GM18505 (cell line): ENCODE measurements at regions not wholly inside any gene's neighbourhood (a gene's known extent, or its start where the extent isn't known, plus 50 kb on each side); places are given as distances from the start of the nearest gene placed in this dataset.

ENCODE experiments used
- ATAC-seq: cut with Tn5 transposase; IDR thresholded peaks from one replicate; pipeline ENCODE4 v1.9.1; 2021; ENCODE audit not compliant: unreplicated experiment
- POLR2A ChIP-seq: IDR thresholded peaks from 4 replicates; pipeline ENCODE4 v1.6.1; 2011; ENCODE audit warnings: borderline replicate concordance; ENCODE audit not compliant: insufficient read depth, insufficient read length; ENCODE audit errors: extremely low read depth

DNA sequence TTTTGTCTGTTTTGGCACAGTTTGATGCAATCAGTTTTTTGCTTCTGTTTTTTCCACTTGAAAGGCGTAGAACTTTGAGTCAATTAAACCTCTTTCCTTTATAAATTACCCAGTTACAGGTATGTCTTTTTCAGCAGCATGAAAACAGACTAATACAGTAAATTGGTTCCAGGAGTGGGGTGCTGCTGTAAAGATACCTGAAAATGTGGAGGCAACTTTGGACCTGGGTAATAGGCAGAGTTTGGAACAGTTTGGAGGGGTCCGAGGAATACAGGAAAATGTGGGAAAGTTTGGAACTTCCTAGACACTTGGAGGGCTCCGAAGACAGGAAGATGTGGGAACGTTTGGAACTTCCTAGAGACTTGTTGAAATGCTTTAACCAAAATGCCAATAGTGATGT is 2022.2 kb downstream of the MAT2B start:
- no peak for ATAC-seq
- TF ChIP-seq POLR2A, result no peak

DNA sequence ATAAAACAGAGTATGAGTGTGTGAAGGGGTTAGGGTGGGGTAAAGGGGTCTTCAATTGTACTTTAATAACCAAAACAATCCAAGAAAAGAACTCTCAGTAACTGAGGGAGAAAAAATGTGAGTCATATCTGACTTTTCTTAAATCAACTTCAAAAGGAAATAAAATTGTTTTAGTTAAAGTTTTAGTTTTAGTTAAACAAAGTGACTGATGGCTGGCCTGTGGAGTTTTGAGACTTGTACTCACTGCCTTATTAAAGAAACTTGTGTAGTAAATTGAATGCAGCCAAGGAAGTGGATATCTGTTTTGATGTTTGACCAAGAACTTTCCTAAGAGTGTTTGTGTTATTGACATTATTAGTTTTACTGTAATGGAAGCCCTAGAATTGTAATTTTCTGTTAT is 2032.6 kb downstream of the MAT2B start:
- TF ChIP-seq POLR2A, result no peak
- ATAC-seq, result no peak

- TF ChIP-seq POLR2A, result no peak
- no peak for ATAC-seq
Measured at GRCh38 chr5:165559645-165560044, 2054.2 kb downstream of the MAT2B start.

DNA sequence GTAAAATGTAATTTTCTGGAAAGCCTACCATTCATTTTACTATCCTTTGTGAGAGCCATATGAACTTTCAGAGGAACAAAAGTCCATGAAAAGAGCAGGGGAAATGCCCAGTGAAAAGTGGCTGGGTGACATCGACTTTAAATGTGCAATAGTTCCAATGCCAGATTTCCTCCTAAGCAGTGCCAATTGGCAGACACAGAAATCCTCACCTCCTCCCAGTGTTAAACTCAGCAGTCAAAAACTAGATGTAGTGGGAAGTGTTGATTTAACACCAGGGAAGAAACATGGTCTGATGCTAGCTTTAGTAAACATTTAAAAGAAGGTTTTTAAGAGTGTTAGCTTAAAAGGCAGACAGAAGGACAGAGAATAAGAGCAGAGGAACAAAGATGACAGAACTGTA is 2055.2 kb downstream of the MAT2B start:
- ATAC-seq, result no peak
- no peak for TF ChIP-seq POLR2A

DNA sequence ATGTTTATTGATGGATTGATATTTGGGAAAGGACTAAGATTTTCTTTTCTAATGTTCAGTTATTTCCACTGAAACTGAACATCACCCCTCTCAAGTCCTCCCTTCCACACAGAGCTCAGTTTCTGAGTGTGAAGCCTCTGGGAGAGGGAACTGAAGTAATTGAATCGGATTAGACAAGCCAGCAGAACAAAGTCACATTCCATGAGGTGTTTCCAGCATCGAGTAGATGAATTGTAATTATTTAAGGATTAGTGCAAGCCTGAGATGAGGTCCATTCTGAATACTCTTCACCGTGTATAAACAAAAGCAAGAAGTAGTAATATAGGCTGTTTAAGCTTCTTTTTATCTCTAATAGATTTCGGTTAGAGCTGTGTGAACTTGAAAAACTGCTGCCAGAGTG is 2060.5 kb downstream of the MAT2B start:
- ATAC-seq, result no peak
- no peak for TF ChIP-seq POLR2A

DNA sequence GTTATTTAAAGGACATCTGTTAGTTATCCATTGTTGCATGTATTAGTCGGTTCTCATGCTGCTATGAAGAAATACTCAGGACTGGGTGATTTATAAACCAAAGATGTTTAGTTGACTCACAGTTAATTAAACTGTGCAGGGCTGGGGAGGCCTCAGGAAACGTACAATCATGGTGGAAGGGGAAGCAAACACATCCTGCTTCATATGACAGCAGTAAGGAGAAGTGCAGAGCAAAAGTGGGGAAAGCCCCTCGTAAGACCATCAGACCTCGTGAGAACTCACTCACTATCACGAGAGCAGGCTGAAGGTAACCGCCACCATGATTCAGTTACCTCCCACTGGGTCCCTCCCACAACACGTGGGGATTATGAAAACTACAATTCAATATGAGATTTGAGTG is 2064.1 kb downstream of the MAT2B start:
- TF ChIP-seq POLR2A, result no peak
- ATAC-seq, result no peak

DNA sequence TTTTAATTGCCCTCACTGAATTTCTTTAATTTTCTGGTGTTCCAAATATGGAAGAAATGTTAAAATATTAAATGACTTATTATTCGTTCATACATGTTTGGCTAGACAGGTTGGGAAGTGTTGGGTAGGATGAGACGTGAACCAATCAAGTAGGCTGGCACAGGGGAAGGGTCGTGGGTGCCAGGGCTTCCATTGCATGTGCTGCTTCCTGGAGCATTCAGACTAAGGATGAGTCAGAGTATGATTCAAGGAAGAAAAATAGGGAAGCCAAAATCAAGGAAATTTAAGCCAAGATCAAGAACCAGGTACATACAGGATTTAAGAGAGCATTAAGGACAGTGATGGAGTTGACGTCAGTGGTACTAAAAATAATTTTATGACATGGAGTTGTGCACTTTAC is 2068.0 kb downstream of the MAT2B start:
- no peak for ATAC-seq

DNA sequence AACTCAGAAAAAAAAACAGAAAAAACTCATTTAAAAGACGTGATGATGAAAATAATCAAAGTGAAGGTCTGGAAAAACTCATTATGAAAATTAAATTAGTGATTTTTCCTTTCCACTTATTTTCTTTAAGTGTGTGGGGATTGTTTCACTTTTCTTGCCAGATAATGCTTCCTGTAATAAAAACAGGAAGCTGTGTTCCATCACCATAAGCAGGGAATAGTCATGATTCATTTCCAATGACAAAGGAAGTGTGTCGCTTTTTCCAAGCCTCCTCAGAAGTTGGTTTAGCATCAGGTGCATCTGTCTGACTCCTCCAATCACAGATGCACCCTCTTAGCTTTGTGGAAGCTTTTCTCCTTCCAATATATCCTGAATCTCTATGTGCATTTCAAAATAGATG is 2068.7 kb downstream of the MAT2B start:
- TF ChIP-seq POLR2A, result no peak
- ATAC-seq, result no peak

More for the DNA sequence above, 2068.0 kb downstream of the MAT2B start:
- TF ChIP-seq POLR2A, result no peak

DNA sequence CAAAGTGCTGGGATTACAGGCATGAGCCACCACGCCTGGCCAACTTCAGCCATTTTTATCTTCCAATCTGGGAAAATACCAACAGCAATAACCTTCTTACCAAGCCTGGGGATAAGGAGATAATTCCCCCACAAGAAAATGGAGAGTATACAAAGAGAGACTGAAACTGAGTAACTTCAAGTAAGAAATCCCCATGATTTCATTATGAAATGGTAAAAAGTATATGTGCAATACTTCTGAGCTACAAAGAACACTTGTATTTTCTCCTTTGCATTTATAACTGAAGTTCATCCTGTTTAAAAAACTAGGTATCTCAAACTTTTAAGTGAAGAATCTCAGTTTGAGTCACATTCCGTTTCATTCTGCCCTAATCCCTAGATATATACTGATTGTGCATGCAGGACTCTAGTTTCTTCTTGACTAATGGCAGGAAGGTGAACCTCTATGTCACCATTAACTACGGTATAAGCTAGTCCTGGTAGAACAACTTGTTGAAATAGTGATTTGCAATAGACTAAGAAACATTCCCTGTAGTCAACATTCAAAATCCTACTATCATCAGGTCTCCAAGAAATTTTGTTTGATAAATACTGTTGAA is 2071.4 kb downstream of the MAT2B start:
- no peak for ATAC-seq

GRCh38 chr5:165579911-165580310 is 2074.5 kb downstream of the MAT2B start:
- no peak for ATAC-seq
- TF ChIP-seq POLR2A, result no peak

More for the DNA sequence above, 2071.4 kb downstream of the MAT2B start:
- no peak for TF ChIP-seq POLR2A

- ATAC-seq, result no peak
- TF ChIP-seq POLR2A, result no peak
Measured at GRCh38 chr5:165594693-165595092, 2089.3 kb downstream of the MAT2B start.

GRCh38 chr5:165602529-165602928 is 2097.1 kb downstream of the MAT2B start:
- no peak for ATAC-seq
- no peak for TF ChIP-seq POLR2A

- TF ChIP-seq POLR2A, result no peak
- ATAC-seq, result no peak
Measured at GRCh38 chr5:165607026-165607425, 2101.6 kb downstream of the MAT2B start.

- TF ChIP-seq POLR2A, result no peak
- ATAC-seq, result no peak
Measured at GRCh38 chr5:165609871-165610270, 2104.5 kb downstream of the MAT2B start.
